Ectodermal cell (in vitro differentiated cells): ENCODE measurements at regions not wholly inside any gene's neighbourhood (a gene's known extent, or its start where the extent isn't known, plus 50 kb on each side); places are given as distances from the start of the nearest gene placed in this dataset.
"Not testable (repeated sequence)": the region's sequence is repeated elsewhere in the genome, so short reads cannot be mapped to it uniquely, and the experiment has no call there.

ENCODE experiments used
- H3K27ac ChIP-seq: 2 replicates; pipeline ENCODE4 v1.7.0; 2013; ENCODE audit warnings: mild to moderate bottlenecking, low read depth, low read length; ENCODE audit not compliant: insufficient read depth, poor library complexity, severe bottlenecking
- H3K27me3 ChIP-seq: 2 replicates; pipeline ENCODE4 v1.7.0; 2013; ENCODE audit warnings: mild to moderate bottlenecking, low read length; ENCODE audit not compliant: insufficient read depth, control insufficient read depth, poor library complexity, severe bottlenecking
- H3K36me3 ChIP-seq: one replicate; pipeline ENCODE4 v1.7.0; 2013; ENCODE audit warnings: low read length; ENCODE audit not compliant: control insufficient read depth, insufficient read depth
- H3K4me1 ChIP-seq: one replicate; pipeline ENCODE4 v1.7.0; 2013; ENCODE audit warnings: low read length; ENCODE audit not compliant: control insufficient read depth, insufficient read depth
- H3K4me3 ChIP-seq: 2 replicates; pipeline ENCODE4 v1.7.0; 2013; ENCODE audit warnings: low read depth, low read length, control low read depth; ENCODE audit not compliant: insufficient read depth
- H3K9me3 ChIP-seq: 2 replicates; pipeline ENCODE4 v1.7.0; 2013; ENCODE audit warnings: mild to moderate bottlenecking, low read length, moderate library complexity; ENCODE audit not compliant: control insufficient read depth
- WGBS, 2 experiments: methylation state at CpG; one replicate each; pipeline ENCODE4 v1.1.7; 2013; ENCODE audit warnings: missing lambda C conversion rate in 2 of 2; 5-methylcytosine and 5-hydroxymethylcytosine counted together

GRCh38 chr15:20192982-20193929 is 348.3 kb downstream of the GOLGA6L6 start:
- 63 to 64% methylated on average over 14 to 15 of the region's 16 CpGs for WGBS, 2 experiments
- H3K9me3 ChIP-seq = peaks cover 16% of the 10 kb centered on the region
- not testable (repeated sequence) for H3K27ac ChIP-seq, H3K36me3 ChIP-seq, H3K4me1 ChIP-seq, H3K27me3 ChIP-seq, H3K4me3 ChIP-seq

GRCh38 chr15:20191508-20192125 is 350.0 kb downstream of the GOLGA6L6 start:
- H3K4me3 ChIP-seq, H3K36me3 ChIP-seq, H3K27me3 ChIP-seq, H3K27ac ChIP-seq, H3K4me1 ChIP-seq: not testable (repeated sequence)
- 74 to 80% methylated on average over 6 of the region's 6 CpGs for WGBS, 2 experiments
- peaks cover 22% of the 10 kb centered on the region for H3K9me3 ChIP-seq

GRCh38 chr15:20188611-20189010 is 353.0 kb downstream of the GOLGA6L6 start:
- not testable (repeated sequence) for H3K4me3 ChIP-seq, H3K4me1 ChIP-seq, H3K27ac ChIP-seq, H3K36me3 ChIP-seq, H3K27me3 ChIP-seq
- H3K9me3 ChIP-seq = peaks cover 22% of the 10 kb centered on the region
- 56 to 62% methylated on average over 4 of the region's 4 CpGs for WGBS, 2 experiments

GRCh38 chr15:20187370-20188355 is 353.9 kb downstream of the GOLGA6L6 start:
- 67 to 84% methylated on average over 1 of the region's 1 CpG for WGBS, 2 experiments

GRCh38 chr15:20184879-20185278 is 356.7 kb downstream of the GOLGA6L6 start:
- WGBS, 2 experiments = 92 to 96% methylated on average over 4 to 5 of the region's 13 CpGs
- not testable (repeated sequence) for H3K36me3 ChIP-seq, H3K4me1 ChIP-seq, H3K27me3 ChIP-seq, H3K27ac ChIP-seq, H3K4me3 ChIP-seq
- peaks cover 12% of the 10 kb centered on the region for H3K9me3 ChIP-seq

More at GRCh38 chr15:20187370-20188355, 353.9 kb downstream of the GOLGA6L6 start:
- not testable (repeated sequence) for H3K4me3 ChIP-seq, H3K4me1 ChIP-seq, H3K27ac ChIP-seq, H3K27me3 ChIP-seq, H3K36me3 ChIP-seq
- H3K9me3 ChIP-seq = peaks cover 18% of the 10 kb centered on the region

GRCh38 chr15:20168221-20168620 is 373.4 kb downstream of the GOLGA6L6 start:
- not testable (repeated sequence) for H3K4me1 ChIP-seq, H3K27me3 ChIP-seq, H3K4me3 ChIP-seq, H3K9me3 ChIP-seq, H3K27ac ChIP-seq, H3K36me3 ChIP-seq
- WGBS, 2 experiments = 92% methylated on average over 26 to 27 of the region's 33 CpGs

- H3K27ac ChIP-seq, H3K36me3 ChIP-seq, H3K4me1 ChIP-seq, H3K4me3 ChIP-seq, H3K9me3 ChIP-seq, H3K27me3 ChIP-seq: not testable (repeated sequence)
- WGBS, 2 experiments = 100% methylated on average over 1 of the region's 9 CpGs; no CpG with 5 or more reads in 1 of the 2 experiments
These were observed 388.1 kb downstream of the GOLGA6L6 start for GRCh38 chr15:20153528-20153927.

- H3K9me3 ChIP-seq, H3K4me3 ChIP-seq, H3K36me3 ChIP-seq, H3K27ac ChIP-seq, H3K4me1 ChIP-seq, H3K27me3 ChIP-seq: not testable (repeated sequence)
- WGBS, 2 experiments = 87 to 90% methylated on average over 9 of the region's 14 CpGs
These were observed 392.9 kb downstream of the GOLGA6L6 start for GRCh38 chr15:20148679-20149078.

- not testable (repeated sequence) for H3K36me3 ChIP-seq, H3K27me3 ChIP-seq, H3K27ac ChIP-seq, H3K4me1 ChIP-seq, H3K9me3 ChIP-seq, H3K4me3 ChIP-seq
- WGBS, 2 experiments = 70 to 94% methylated on average over 17 to 25 of the region's 73 CpGs
These were observed 393.6 kb downstream of the GOLGA6L6 start for GRCh38 chr15:20148008-20148407.
